ENCODE measurements at regions not wholly inside any gene's neighbourhood (a gene's known extent, or its start where the extent isn't known, plus 50 kb on each side); places are given as distances from the start of the nearest gene placed in this dataset.

DNA sequence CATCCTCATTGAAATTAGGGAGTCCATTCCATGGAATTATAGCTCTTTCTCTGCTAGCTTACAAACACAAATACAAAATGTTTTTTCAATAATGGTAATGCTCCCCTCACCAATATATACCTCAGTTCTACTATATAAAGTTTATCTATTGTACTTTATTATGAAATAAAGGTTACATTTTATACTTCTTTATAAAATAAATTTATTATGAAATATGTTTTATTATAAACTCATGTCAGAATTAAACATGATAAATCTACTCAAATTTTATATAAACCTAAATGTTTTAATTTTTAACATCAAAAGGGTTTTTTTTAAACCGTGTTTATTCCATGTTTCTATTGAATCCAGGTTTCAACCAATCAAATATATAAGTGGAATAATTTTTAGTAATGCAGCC lies 646.1 kb upstream of the PCDH20 start:
- TF ChIP-seq, protein P1, sequence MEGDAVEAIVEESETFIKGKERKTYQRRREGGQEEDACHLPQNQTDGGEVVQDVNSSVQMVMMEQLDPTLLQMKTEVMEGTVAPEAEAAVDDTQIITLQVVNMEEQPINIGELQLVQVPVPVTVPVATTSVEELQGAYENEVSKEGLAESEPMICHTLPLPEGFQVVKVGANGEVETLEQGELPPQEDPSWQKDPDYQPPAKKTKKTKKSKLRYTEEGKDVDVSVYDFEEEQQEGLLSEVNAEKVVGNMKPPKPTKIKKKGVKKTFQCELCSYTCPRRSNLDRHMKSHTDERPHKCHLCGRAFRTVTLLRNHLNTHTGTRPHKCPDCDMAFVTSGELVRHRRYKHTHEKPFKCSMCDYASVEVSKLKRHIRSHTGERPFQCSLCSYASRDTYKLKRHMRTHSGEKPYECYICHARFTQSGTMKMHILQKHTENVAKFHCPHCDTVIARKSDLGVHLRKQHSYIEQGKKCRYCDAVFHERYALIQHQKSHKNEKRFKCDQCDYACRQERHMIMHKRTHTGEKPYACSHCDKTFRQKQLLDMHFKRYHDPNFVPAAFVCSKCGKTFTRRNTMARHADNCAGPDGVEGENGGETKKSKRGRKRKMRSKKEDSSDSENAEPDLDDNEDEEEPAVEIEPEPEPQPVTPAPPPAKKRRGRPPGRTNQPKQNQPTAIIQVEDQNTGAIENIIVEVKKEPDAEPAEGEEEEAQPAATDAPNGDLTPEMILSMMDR (IDR thresholded peaks at IDR 0.05): no peak
- TF ChIP-seq POLR2AphosphoS5 (IDR thresholded peaks at IDR 0.05) (no peak), POLR2A (IDR thresholded peaks at IDR 0.05) (no peak), EP300 (IDR thresholded peaks at IDR 0.05) (no peak)

Data from suprapubic skin (tissue), 4 donors.